Adrenal gland (tissue), 9 donors: ENCODE measurements at regions not wholly inside any gene's neighbourhood (a gene's known extent, or its start where the extent isn't known, plus 50 kb on each side); places are given as distances from the start of the nearest gene placed in this dataset.

ENCODE experiments used
- DNase-seq, 7 donors: peaks; one replicate each; pipeline ENCODE4 v3.0.0-alpha.2; 2019 to 2020
- H3K27ac ChIP-seq, 5 donors: fragments of 200-600 bp; sonication (generic) in 4 of 5; 1 replicate in 3 of 5; 2 replicates in 2 of 5; pipeline versions ENCODE4 v1.5.1 to v1.8.0; 2016 to 2020; ENCODE audit warnings: mild to moderate bottlenecking in 1 of 5
- H3K27me3 ChIP-seq: fragments of 200-600 bp; 2 replicates; pipeline ENCODE4 v1.8.0; 2021
- H3K36me3 ChIP-seq, 2 donors: fragments of 200-600 bp; replicated peaks in 1 of 2; 1 replicate in 1 of 2; 2 replicates in 1 of 2; pipeline versions ENCODE4 v1.5.1 to v1.8.0; 2018 to 2022
- H3K4me1 ChIP-seq, 2 donors: fragments of 200-600 bp; replicated peaks in 1 of 2; 1 replicate in 1 of 2; 2 replicates in 1 of 2; pipeline versions ENCODE4 v1.5.1 to v1.8.0; 2018 to 2021
- H3K4me3 ChIP-seq, 4 donors: fragments of 200-600 bp; sonication (generic) in 3 of 4; one replicate each; pipeline ENCODE4 v1.5.1; 2016 to 2018
- H3K9me3 ChIP-seq, 3 donors: fragments of 200-600 bp; sonication (generic) in 1 of 3; replicated peaks in 1 of 3; 1 replicate in 2 of 3; 2 replicates in 1 of 3; pipeline versions ENCODE4 v1.5.1 to v1.8.0; 2016 to 2021
- CTCF ChIP-seq, 6 experiments: fragments of 450-650 bp in 4 of 6; fragments of 200-600 bp in 2 of 6; sonication (generic) in 1 of 6; IDR thresholded peaks; 1 replicate in 5 of 6; 2 replicates in 1 of 6; pipeline versions ENCODE4 v1.5.1 to v1.8.0; 2016 to 2021; ENCODE audit warnings: antibody characterized with exemption in 6 of 6, mild to moderate bottlenecking in 2 of 6, moderate library complexity in 1 of 6
- POLR2A ChIP-seq, 2 donors: fragments of 450-650 bp; IDR thresholded peaks; one replicate each; pipeline ENCODE4 v1.6.1; 2017; ENCODE audit warnings: antibody characterized with exemption in 2 of 2, mild to moderate bottlenecking in 2 of 2, moderate library complexity in 1 of 2
- WGBS, 4 donors: extraction: QIAGEN DNeasy Blood & Tissue Kit in 2 of 4; methylation state at CpG; one replicate each; pipeline versions ENCODE4 v1.1.5 to v1.1.7; 2013 to 2017; 5-methylcytosine and 5-hydroxymethylcytosine counted together
- intact Hi-C, 2 donors: fragments of 100-400 bp; cut with DNase I; formaldehyde crosslinking; loops; one replicate each; pipeline versions ENCODE4 v1.14.1 to v1.15.0; 2022 to 2023
- donor health status: healthy with polysubstance abuse.
- donor health status: Bipolar disorder and iron deficiency.
- donor health status: DM: yes; HTN: yes; CAD: no.
- donor health status: DM: no; HTN: no; CAD: no.
- donor health status: DM: no; HTN: no; CAD: no.

- no peaks in the 10 kb centered on the region for H3K27me3 ChIP-seq
- H3K27ac ChIP-seq = no peak overlapping the region
- H3K36me3 ChIP-seq = no peaks in the 10 kb centered on the region
- DNase-seq = no peak
- H3K4me3 ChIP-seq = no peak overlapping the region
- WGBS, 4 donors = 28 to 31% (median 29%) methylated on average over 7 to 9 of the region's 9 CpGs
- TF ChIP-seq POLR2A (IDR thresholded peaks at IDR 0.05) (no peak), CTCF (IDR thresholded peaks at IDR 0.05) (no peak)
- H3K9me3 ChIP-seq = no peaks in the 10 kb centered on the region
- intact Hi-C loops = no loop called here
- no peaks in the 10 kb centered on the region for H3K4me1 ChIP-seq
Observed at GRCh38 chr10:2120746-2121145, 383.4 kb upstream of the ADARB2 start.

- no peak overlapping the region for H3K4me3 ChIP-seq
- WGBS, 4 donors = 65 to 76% (median 70%) methylated on average over 6 of the region's 6 CpGs
- H3K9me3 ChIP-seq = no peaks in the 10 kb centered on the region
- no peaks in the 10 kb centered on the region for H3K36me3 ChIP-seq
- TF ChIP-seq CTCF (IDR thresholded peaks at IDR 0.05) = no peak
- TF ChIP-seq POLR2A (IDR thresholded peaks at IDR 0.05) = no peak
- H3K27me3 ChIP-seq = no peaks in the 10 kb centered on the region
- H3K27ac ChIP-seq = no peak overlapping the region
- intact Hi-C loops = no loop called here
- no peak for DNase-seq
- H3K4me1 ChIP-seq = no peaks in the 10 kb centered on the region
Observed at GRCh38 chr10:2119316-2119715, 382.0 kb upstream of the ADARB2 start.

GRCh38 chr10:2118201-2118600 is 380.9 kb upstream of the ADARB2 start:
- no peak for TF ChIP-seq CTCF (IDR thresholded peaks at IDR 0.05)
- no peak for TF ChIP-seq POLR2A (IDR thresholded peaks at IDR 0.05)
- no peaks in the 10 kb centered on the region for H3K36me3 ChIP-seq
- WGBS, 4 donors = 87 to 92% (median 89%) methylated on average over 3 of the region's 3 CpGs

GRCh38 chr10:2117641-2118040 is 380.3 kb upstream of the ADARB2 start:
- H3K27ac ChIP-seq = no peak overlapping the region
- no peak for TF ChIP-seq POLR2A (IDR thresholded peaks at IDR 0.05)
- TF ChIP-seq CTCF (IDR thresholded peaks at IDR 0.05) = no peak
- no peaks in the 10 kb centered on the region for H3K9me3 ChIP-seq
- no peaks in the 10 kb centered on the region for H3K36me3 ChIP-seq
- WGBS, 4 donors = 80 to 100% (median 89%) methylated on average over 1 of the region's 1 CpG
- no peak for DNase-seq
- H3K27me3 ChIP-seq = no peaks in the 10 kb centered on the region
- no peak overlapping the region for H3K4me3 ChIP-seq
- intact Hi-C loops = no loop called here
- H3K4me1 ChIP-seq = no peaks in the 10 kb centered on the region

More at GRCh38 chr10:2118201-2118600, 380.9 kb upstream of the ADARB2 start:
- intact Hi-C loops = no loop called here
- H3K4me1 ChIP-seq = no peaks in the 10 kb centered on the region
- H3K27me3 ChIP-seq = no peaks in the 10 kb centered on the region
- H3K27ac ChIP-seq = no peak overlapping the region
- no peak overlapping the region for H3K4me3 ChIP-seq
- no peak for DNase-seq
- no peaks in the 10 kb centered on the region for H3K9me3 ChIP-seq
